ENCODE measurements at regions not wholly inside any gene's neighbourhood (a gene's known extent, or its start where the extent isn't known, plus 50 kb on each side); places are given as distances from the start of the nearest gene placed in this dataset.

DNA sequence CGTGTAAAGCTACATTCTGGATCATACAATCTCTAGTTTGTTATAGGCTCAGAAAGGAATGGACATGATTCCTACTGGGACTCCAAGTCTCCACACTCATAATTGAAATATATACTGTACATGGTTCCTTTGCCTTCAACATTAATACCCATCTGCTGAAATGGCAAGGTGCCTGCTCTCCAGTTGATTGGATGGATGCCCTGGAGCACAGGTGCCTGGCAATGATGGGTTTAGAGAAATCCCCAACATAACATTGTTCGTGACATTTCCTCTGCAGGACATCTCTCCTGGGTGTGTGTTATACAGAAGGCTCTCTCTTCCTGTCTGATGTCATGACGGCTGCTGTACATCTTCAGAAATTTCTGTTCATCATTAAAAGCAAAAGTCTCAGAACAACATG is 449.7 kb upstream of the CWC22 start:
- TF ChIP-seq, protein P1, sequence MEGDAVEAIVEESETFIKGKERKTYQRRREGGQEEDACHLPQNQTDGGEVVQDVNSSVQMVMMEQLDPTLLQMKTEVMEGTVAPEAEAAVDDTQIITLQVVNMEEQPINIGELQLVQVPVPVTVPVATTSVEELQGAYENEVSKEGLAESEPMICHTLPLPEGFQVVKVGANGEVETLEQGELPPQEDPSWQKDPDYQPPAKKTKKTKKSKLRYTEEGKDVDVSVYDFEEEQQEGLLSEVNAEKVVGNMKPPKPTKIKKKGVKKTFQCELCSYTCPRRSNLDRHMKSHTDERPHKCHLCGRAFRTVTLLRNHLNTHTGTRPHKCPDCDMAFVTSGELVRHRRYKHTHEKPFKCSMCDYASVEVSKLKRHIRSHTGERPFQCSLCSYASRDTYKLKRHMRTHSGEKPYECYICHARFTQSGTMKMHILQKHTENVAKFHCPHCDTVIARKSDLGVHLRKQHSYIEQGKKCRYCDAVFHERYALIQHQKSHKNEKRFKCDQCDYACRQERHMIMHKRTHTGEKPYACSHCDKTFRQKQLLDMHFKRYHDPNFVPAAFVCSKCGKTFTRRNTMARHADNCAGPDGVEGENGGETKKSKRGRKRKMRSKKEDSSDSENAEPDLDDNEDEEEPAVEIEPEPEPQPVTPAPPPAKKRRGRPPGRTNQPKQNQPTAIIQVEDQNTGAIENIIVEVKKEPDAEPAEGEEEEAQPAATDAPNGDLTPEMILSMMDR (IDR thresholded peaks at IDR 0.05): no peak
- TF ChIP-seq POLR2A (IDR thresholded peaks at IDR 0.05): no peak
- no peak for TF ChIP-seq POLR2AphosphoS5 (IDR thresholded peaks at IDR 0.05)
- no peak overlapping the region for H3K4me3 ChIP-seq
- no peaks in the 10 kb centered on the region for H3K27me3 ChIP-seq (replicated peaks; ENCODE audit: insufficient read depth)
- H3K4me1 ChIP-seq (replicated peaks): no peaks in the 10 kb centered on the region
- 85% methylated on average over 3 of the region's 3 CpGs for WGBS
- no peaks in the 10 kb centered on the region for H3K9me3 ChIP-seq
- intact Hi-C loops (cut with DNase I): no loop called here
- DNase-seq (ENCODE audit: low spot score): no peak
- no peak overlapping the region for H3K27ac ChIP-seq
- no peaks in the 10 kb centered on the region for H3K36me3 ChIP-seq

DNA sequence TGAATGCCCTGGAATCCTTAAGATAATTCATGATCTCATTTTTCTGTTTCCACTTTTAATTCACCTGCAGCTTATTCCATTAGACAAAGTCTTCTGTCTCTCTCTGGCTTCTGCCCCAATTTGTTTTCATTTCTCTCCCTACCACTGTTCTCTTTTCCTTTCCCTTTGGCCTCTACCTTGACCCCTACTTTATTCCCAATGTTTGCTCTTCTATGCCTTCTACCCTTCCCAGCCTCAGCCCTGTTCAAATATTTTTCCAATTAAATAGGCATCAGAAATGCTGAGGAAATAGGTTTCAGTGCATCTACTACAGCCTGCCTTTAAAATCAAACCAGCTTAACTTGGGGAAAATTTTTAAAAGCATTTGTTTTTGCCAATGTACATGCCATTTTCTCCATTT is 443.7 kb upstream of the CWC22 start:
- Histone ChIP-seq H3K9me3 (no peaks in the 10 kb centered on the region), H3K27me3 (replicated peaks; ENCODE audit: insufficient read depth) (no peaks in the 10 kb centered on the region), H3K36me3 (no peaks in the 10 kb centered on the region), H3K4me1 (replicated peaks) (no peaks in the 10 kb centered on the region), H3K4me3 (no peak overlapping the region), H3K27ac (no peak overlapping the region)
- intact Hi-C loops (cut with DNase I): no loop called here
- DNase-seq (ENCODE audit: low spot score): no peak
- TF ChIP-seq POLR2A (IDR thresholded peaks at IDR 0.05) (no peak), POLR2AphosphoS5 (IDR thresholded peaks at IDR 0.05) (no peak)
- TF ChIP-seq, protein P1 (IDR thresholded peaks at IDR 0.05): no peak

DNA sequence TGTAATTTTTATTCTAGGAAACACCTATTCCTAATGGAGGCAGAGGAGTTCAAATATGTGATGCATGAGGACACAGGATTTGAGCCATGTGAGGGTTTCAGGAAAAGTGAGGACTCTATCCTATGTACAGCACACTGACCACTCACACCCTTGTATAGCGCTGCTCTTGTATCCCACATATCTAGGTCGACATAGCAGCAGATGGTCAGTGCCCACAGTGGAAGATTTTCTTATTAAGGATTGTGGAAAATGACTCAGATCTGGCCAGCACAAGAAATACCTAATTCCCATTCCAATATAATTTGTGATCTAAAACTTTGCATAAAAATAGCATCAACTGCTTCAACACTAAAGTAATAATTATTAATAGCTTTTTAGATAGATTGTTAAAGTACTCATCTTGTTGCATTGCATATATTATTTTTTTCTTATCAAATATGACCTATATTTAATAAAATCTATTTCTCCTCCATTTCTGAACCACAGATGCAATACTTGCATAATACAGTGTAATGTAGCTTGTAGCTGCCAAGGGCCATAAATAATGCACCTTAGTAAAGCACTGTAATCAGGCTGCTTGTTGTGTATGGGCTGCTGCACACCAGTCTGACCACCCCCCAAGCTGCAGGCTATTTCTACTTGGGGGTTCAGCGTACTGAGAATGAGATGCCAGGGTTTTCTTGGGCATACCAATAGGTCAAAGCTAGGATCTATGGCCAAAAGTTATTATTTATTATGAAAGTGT is 442.2 kb upstream of the CWC22 start:
- WGBS: 82% methylated on average over 3 of the region's 3 CpGs
- DNase-seq (ENCODE audit: low spot score): no peak
- intact Hi-C loops (cut with DNase I): no loop called here
- Histone ChIP-seq H3K4me1 (replicated peaks) (no peaks in the 10 kb centered on the region), H3K27ac (no peak overlapping the region), H3K9me3 (no peaks in the 10 kb centered on the region), H3K27me3 (replicated peaks; ENCODE audit: insufficient read depth) (no peaks in the 10 kb centered on the region), H3K4me3 (no peak overlapping the region), H3K36me3 (no peaks in the 10 kb centered on the region)
- TF ChIP-seq POLR2A (IDR thresholded peaks at IDR 0.05) (no peak), POLR2AphosphoS5 (IDR thresholded peaks at IDR 0.05) (no peak)
- TF ChIP-seq, protein P1 (IDR thresholded peaks at IDR 0.05): no peak

DNA sequence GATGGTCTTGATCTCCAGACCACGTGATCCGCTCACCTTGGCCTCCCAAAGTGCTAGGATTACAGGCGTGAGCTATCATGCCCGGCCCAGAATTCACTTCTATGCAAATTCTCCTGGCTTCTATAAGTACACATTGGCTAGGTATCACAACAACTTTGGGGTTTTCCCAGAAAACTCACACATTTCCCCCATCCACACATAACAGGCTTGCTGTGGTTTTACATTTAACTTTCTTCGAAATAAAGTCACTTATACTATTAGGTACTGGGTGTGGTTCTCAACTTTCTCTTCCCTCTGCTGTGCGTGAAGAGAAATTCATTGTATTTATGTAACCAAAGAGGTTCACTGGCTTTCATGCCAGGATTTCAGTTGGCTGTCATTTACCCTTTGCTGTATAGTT is 439.4 kb upstream of the CWC22 start:
- Histone ChIP-seq H3K27ac (no peak overlapping the region), H3K9me3 (no peaks in the 10 kb centered on the region), H3K4me1 (replicated peaks) (no peaks in the 10 kb centered on the region), H3K27me3 (replicated peaks; ENCODE audit: insufficient read depth) (no peaks in the 10 kb centered on the region), H3K36me3 (no peaks in the 10 kb centered on the region), H3K4me3 (no peak overlapping the region)
- DNase-seq (ENCODE audit: low spot score): no peak
- intact Hi-C loops (cut with DNase I): no loop called here
- TF ChIP-seq POLR2AphosphoS5 (IDR thresholded peaks at IDR 0.05): no peak
- TF ChIP-seq, protein P1 (IDR thresholded peaks at IDR 0.05): no peak
- no peak for TF ChIP-seq POLR2A (IDR thresholded peaks at IDR 0.05)
- WGBS: 87% methylated on average over 6 of the region's 6 CpGs

DNA sequence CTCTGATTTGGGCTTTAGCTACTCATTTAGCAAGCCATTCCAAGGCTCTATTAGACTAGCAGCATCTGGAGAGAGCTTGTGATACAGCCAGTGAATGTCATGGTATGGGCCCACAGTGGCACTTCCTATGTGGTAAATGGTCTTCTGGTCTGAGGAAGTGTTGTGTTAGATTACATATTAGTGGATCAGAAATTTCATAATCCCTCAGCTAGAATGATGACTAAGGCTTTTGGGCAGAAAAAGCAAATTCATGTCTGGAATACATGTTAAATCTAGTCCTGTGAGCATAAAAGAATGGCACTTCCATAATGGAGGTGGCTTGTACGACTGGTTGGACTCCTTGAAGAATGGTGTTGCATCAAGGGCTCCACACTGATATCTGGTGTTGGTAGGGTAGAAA is 436.8 kb upstream of the CWC22 start:
- 59% methylated on average over 1 of the region's 1 CpG for WGBS

More for the DNA sequence above, 436.8 kb upstream of the CWC22 start:
- H3K4me3 ChIP-seq: no peak overlapping the region
- no peaks in the 10 kb centered on the region for H3K9me3 ChIP-seq
- no peaks in the 10 kb centered on the region for H3K36me3 ChIP-seq
- no peak for DNase-seq (ENCODE audit: low spot score)
- no peak overlapping the region for H3K27ac ChIP-seq
- TF ChIP-seq POLR2A (IDR thresholded peaks at IDR 0.05) (no peak), POLR2AphosphoS5 (IDR thresholded peaks at IDR 0.05) (no peak)
- TF ChIP-seq, protein P1 (IDR thresholded peaks at IDR 0.05): no peak
- no peaks in the 10 kb centered on the region for H3K4me1 ChIP-seq (replicated peaks)
- H3K27me3 ChIP-seq (replicated peaks; ENCODE audit: insufficient read depth): no peaks in the 10 kb centered on the region
- intact Hi-C loops (cut with DNase I): no loop called here
